ENCODE measurements at regions not wholly inside any gene's neighbourhood (a gene's known extent, or its start where the extent isn't known, plus 50 kb on each side); places are given as distances from the start of the nearest gene placed in this dataset.

GRCh38 chrX:20320461-20321159 is 53.9 kb upstream of the RPS6KA3 start:
- Mint-ChIP-seq H3K36me3 (ENCODE audit: low read depth) (no peaks in the 10 kb centered on the region), H3K9me3 (ENCODE audit: low read depth) (no peaks in the 10 kb centered on the region)

GRCh38 chrX:20319054-20319453 is 52.3 kb upstream of the RPS6KA3 start:
- Mint-ChIP-seq H3K4me1 (ENCODE audit: low read depth) (peaks cover 9% of the 10 kb centered on the region), H3K9me3 (ENCODE audit: low read depth) (peaks cover 3% of the 10 kb centered on the region), H3K4me3 (ENCODE audit: unreplicated experiment) (no peak overlapping the region), H3K36me3 (ENCODE audit: low read depth) (no peaks in the 10 kb centered on the region), H3K27ac (ENCODE audit: unreplicated experiment) (no peak overlapping the region), H3K27me3 (ENCODE audit: low read depth) (no peaks in the 10 kb centered on the region)
- no peak for DNase-seq (ENCODE audit: low spot score)
- TF ChIP-seq CTCF (IDR thresholded peaks at IDR 0.05) = no peak

More at GRCh38 chrX:20320461-20321159, 53.9 kb upstream of the RPS6KA3 start:
- no peak for TF ChIP-seq CTCF (IDR thresholded peaks at IDR 0.05)
- Mint-ChIP-seq H3K4me1 (ENCODE audit: low read depth) (peaks cover 5% of the 10 kb centered on the region), H3K4me3 (ENCODE audit: unreplicated experiment) (no peak overlapping the region), H3K27ac (ENCODE audit: unreplicated experiment) (no peak overlapping the region), H3K27me3 (ENCODE audit: low read depth) (no peaks in the 10 kb centered on the region)
- DNase-seq (ENCODE audit: low spot score) = no peak

- DNase-seq (ENCODE audit: low spot score) = no peak
Measured at GRCh38 chrX:20317873-20318272, 51.2 kb upstream of the RPS6KA3 start.

More at GRCh38 chrX:20317873-20318272, 51.2 kb upstream of the RPS6KA3 start:
- Mint-ChIP-seq H3K4me3 (ENCODE audit: unreplicated experiment) (no peak overlapping the region), H3K4me1 (ENCODE audit: low read depth) (peaks cover 9% of the 10 kb centered on the region), H3K9me3 (ENCODE audit: low read depth) (peaks cover 3% of the 10 kb centered on the region), H3K36me3 (ENCODE audit: low read depth) (no peaks in the 10 kb centered on the region), H3K27me3 (ENCODE audit: low read depth) (no peaks in the 10 kb centered on the region), H3K27ac (ENCODE audit: unreplicated experiment) (no peak overlapping the region)
- TF ChIP-seq CTCF (IDR thresholded peaks at IDR 0.05) = no peak
